Left renal cortex interstitium (tissue), 4 donors: ENCODE measurements at regions not wholly inside any gene's neighbourhood (a gene's known extent, or its start where the extent isn't known, plus 50 kb on each side); places are given as distances from the start of the nearest gene placed in this dataset.

Experiments
- DNase-seq, 4 donors: peaks; one replicate each; pipeline ENCODE4 v3.0.0-alpha.2; 2013; ENCODE audit warnings: low read depth in 4 of 4, low spot score in 2 of 4, missing footprints in 1 of 4

- no peak for DNase-seq
Observed at GRCh38 chr11:42257534-42257933, 798.1 kb upstream of the LRRC4C start.

GRCh38 chr11:42265072-42265471, 805.6 kb upstream of the LRRC4C start:
- DNase-seq, result no peak

- no peak for DNase-seq
Observed at GRCh38 chr11:42271306-42271705, 811.9 kb upstream of the LRRC4C start.

- no peak for DNase-seq
Observed at GRCh38 chr11:42273977-42274376, 814.5 kb upstream of the LRRC4C start.

GRCh38 chr11:42296910-42297309, 837.5 kb upstream of the LRRC4C start:
- DNase-seq, result no peak

GRCh38 chr11:42299780-42300179, 840.3 kb upstream of the LRRC4C start:
- no peak for DNase-seq

GRCh38 chr11:42301777-42302176, 842.3 kb upstream of the LRRC4C start:
- no peak for DNase-seq

GRCh38 chr11:42311514-42311913, 852.1 kb upstream of the LRRC4C start:
- no peak for DNase-seq

- no peak for DNase-seq
Observed at GRCh38 chr11:42311944-42312343, 852.5 kb upstream of the LRRC4C start.

GRCh38 chr11:42315267-42315666, 855.8 kb upstream of the LRRC4C start:
- DNase-seq, result no peak

GRCh38 chr11:42315846-42316245, 856.4 kb upstream of the LRRC4C start:
- no peak for DNase-seq

- DNase-seq, result no peak
Observed at GRCh38 chr11:42319921-42320320, 860.5 kb upstream of the LRRC4C start.

GRCh38 chr11:42329929-42330565, 870.6 kb upstream of the LRRC4C start:
- no peak for DNase-seq

GRCh38 chr11:42337786-42338455, 878.5 kb upstream of the LRRC4C start:
- no peak for DNase-seq

- no peak for DNase-seq
Observed at GRCh38 chr11:42344204-42344792, 884.8 kb upstream of the LRRC4C start.

- DNase-seq, result no peak
Observed at GRCh38 chr11:42345933-42346332, 886.5 kb upstream of the LRRC4C start.

- no peak for DNase-seq
Observed at GRCh38 chr11:42363701-42364100, 904.2 kb upstream of the LRRC4C start.

GRCh38 chr11:42390116-42390515, 921.7 kb upstream of the API5 start:
- DNase-seq, result no peak

GRCh38 chr11:42397483-42397882, 914.3 kb upstream of the API5 start:
- no peak for DNase-seq

- DNase-seq, result peak in 2 of 4 donors; percentile 5 to 34
Observed at GRCh38 chr11:42407341-42407740, 904.5 kb upstream of the API5 start.

- DNase-seq, result no peak
Observed at GRCh38 chr11:42410251-42410955, 901.4 kb upstream of the API5 start.

GRCh38 chr11:42412590-42412989, 899.2 kb upstream of the API5 start:
- DNase-seq, result no peak
